ENCODE measurements at regions not wholly inside any gene's neighbourhood (a gene's known extent, or its start where the extent isn't known, plus 50 kb on each side); places are given as distances from the start of the nearest gene placed in this dataset.
"Not testable (repeated sequence)": the region's sequence is repeated elsewhere in the genome, so short reads cannot be mapped to it uniquely, and the experiment has no call there.

DNA sequence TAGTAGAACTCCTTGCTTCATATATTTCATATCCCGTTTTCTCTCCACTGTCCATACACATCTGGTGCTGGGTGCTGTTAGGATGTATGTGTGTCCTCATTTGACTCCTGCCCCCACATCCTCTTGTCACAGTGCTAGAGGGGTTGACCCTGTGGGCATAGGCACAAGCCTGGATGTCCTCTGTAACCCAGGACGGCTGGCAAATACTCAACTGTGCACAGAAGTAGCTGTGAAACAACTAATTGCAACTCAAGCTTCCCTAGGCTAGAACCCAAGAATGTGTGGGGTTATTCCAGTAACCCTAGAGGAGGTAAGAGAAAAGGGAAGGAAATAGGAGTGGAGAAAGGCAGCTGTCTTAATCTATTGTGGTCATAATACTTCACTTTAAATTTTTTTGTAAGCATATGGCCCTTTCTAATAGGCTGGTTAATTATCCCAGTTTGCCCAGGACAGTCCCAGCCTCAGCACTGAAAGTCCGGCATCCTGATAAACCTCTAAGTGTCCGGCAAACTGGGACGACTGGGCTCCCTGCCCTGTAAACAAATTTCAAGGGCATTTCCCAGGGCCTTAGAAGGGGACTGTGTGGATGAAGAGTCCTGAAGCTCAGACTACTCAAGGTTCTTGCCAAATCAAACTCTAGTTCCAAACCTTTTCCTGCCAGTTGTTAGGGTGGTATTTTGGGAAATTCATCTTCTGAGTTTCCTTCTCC lies 283.2 kb upstream of the CELF2 start:
- H3K36me3 Mint-ChIP-seq (ENCODE audit: low read depth): no peaks in the 10 kb centered on the region
- peaks cover 44% of the 10 kb centered on the region for H3K4me1 Mint-ChIP-seq (ENCODE audit: low read depth)
- H3K27me3 Mint-ChIP-seq: no peaks in the 10 kb centered on the region
- intact Hi-C loops (cut with micrococcal nuclease): no loop called here
- H3K27ac Mint-ChIP-seq: no peak overlapping the region
- no peaks in the 10 kb centered on the region for H3K9me3 Mint-ChIP-seq
- no peak overlapping the region for H3K4me3 Mint-ChIP-seq

DNA sequence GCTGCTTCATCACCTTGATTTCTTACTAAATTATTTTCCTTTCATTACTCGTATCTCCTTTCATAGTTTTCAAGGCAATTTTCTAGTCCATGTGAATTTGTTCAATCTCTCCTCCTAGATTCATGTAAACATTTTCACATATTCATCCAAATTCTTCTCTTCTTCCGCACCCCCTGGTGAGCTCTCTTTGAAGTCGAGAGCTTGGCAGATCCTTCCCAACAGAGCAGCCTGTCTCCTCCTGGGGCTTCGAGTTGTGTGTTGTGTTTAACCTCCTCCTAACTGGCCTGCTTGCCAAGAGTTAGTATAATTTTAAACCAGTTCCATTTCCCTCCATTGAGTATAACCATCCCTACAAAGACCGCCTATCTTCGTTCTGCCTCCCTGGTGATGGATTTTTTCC lies 272.4 kb upstream of the CELF2 start:
- no peaks in the 10 kb centered on the region for H3K4me1 Mint-ChIP-seq (ENCODE audit: low read depth)
- no peaks in the 10 kb centered on the region for H3K27me3 Mint-ChIP-seq
- no peak overlapping the region for H3K4me3 Mint-ChIP-seq
- H3K9me3 Mint-ChIP-seq: peaks cover 10% of the 10 kb centered on the region
- intact Hi-C loops (cut with micrococcal nuclease): no loop called here
- H3K27ac Mint-ChIP-seq: no peak overlapping the region
- no peaks in the 10 kb centered on the region for H3K36me3 Mint-ChIP-seq (ENCODE audit: low read depth)

DNA sequence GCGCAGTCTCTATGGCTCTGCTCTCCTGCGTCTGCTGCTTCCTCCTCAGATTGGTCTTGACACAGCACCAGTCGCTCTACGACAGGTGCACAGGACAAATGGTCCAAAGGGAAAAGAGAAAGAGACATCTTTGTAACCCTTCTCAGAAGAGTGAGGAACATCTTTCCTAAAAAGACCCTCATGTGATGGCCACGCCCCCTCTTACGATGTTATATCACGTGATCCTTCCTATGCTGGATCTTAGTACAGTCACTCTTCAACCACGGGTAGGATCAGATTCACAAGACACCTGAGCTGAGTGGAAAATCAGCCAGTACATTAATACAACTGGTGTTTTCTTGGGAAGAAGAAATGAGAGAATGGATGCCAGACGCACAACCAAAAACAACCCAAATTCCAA lies 262.2 kb upstream of the CELF2 start:
- Mint-ChIP-seq H3K4me1 (ENCODE audit: low read depth) (no peaks in the 10 kb centered on the region), H3K36me3 (ENCODE audit: low read depth) (no peaks in the 10 kb centered on the region), H3K27me3 (no peaks in the 10 kb centered on the region), H3K4me3 (no peak overlapping the region), H3K9me3 (no peaks in the 10 kb centered on the region), H3K27ac (no peak overlapping the region)
- intact Hi-C loops (cut with micrococcal nuclease): no loop called here

DNA sequence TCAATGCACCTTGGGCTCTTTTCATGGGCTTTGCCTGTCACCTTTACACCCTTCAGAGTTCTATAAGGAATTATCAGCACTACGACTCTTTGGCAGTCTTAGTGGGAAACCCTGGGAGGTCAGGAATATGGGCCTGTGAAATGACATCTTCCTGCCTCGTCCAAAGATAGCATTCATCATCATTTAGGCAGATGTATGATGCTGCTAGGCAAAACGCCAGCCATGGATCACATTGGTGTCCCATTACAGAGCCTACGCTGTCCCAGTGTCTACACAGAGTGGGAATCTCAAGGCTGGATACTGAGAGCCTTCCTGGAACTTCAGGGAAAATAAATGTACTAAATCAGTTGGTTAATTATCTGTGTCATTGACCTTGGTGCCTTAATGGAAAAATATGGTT lies 259.4 kb upstream of the CELF2 start:
- Mint-ChIP-seq H3K36me3 (ENCODE audit: low read depth) (no peaks in the 10 kb centered on the region), H3K9me3 (no peaks in the 10 kb centered on the region), H3K4me1 (ENCODE audit: low read depth) (peaks cover 3% of the 10 kb centered on the region), H3K27ac (no peak overlapping the region), H3K4me3 (no peak overlapping the region), H3K27me3 (no peaks in the 10 kb centered on the region)
- intact Hi-C loops (cut with micrococcal nuclease): no loop called here

DNA sequence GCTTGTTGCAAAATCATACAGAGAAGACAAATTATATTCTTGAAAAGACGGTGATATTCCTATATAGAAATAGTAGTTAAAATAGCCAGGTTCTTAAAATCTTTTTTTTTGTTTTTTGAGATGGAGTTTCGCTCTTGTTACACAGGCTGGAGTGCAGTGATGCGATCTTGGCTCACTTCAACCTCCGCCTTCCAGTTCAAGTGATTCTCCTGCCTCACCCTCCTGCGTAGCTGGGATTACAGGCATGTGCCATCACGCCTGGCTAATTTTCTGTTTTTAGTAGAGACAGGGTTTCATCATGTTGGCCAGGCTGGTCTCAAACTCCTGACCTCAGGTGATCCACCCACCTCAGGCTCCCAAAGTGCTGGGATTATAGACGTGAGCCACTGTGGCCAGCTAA lies 257.9 kb upstream of the CELF2 start:
- intact Hi-C loops (cut with micrococcal nuclease); H3K27me3 Mint-ChIP-seq: not testable (repeated sequence)

DNA sequence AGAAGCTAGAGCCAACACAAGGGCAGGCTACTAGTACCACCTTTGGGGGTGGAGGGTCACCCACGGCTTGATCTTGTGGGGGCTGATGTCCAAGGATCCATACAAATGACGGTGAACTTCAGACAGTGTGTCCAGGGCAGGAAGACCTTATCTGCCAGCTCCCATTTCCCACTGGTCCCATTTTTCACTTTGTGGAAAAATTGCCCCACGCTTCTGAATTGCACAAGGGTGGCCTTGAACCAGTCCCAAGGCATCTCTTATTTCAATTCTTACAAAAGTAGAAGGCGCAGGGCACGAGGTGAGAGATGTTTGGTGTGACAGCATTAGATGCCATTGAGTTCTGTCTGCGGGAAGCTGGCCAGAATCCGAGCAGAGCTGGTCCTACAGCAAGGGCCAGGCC lies 252.7 kb upstream of the CELF2 start:
- intact Hi-C loops (cut with micrococcal nuclease): no loop called here
- Mint-ChIP-seq H3K27me3 (no peaks in the 10 kb centered on the region), H3K4me3 (no peak overlapping the region), H3K27ac (no peak overlapping the region), H3K4me1 (ENCODE audit: low read depth) (peaks cover 7% of the 10 kb centered on the region), H3K36me3 (ENCODE audit: low read depth) (no peaks in the 10 kb centered on the region), H3K9me3 (no peaks in the 10 kb centered on the region)

More for the DNA sequence above, 257.9 kb upstream of the CELF2 start:
- H3K4me3 Mint-ChIP-seq; H3K4me1 Mint-ChIP-seq (ENCODE audit: low read depth); H3K36me3 Mint-ChIP-seq (ENCODE audit: low read depth); H3K27ac Mint-ChIP-seq; H3K9me3 Mint-ChIP-seq: not testable (repeated sequence)

DNA sequence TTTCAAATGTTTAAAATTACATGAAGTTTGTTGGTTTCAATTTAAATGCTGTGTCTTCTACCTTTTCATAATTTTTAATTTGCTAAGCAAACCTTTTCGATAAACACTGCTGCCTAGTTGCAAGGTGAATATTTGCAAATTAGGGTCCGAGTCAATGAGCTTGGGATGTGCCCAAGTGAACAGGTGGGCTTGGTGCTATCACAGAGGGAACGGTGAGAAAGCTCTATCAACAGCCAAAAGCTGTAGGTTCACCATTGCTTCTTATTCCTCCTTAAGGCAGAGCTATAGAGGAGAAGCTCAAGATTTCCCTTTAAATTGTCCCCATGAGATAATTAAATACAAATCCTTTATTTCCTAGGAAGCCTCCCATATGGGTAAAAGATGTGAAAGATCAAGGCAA lies 245.3 kb upstream of the CELF2 start:
- peaks cover 8% of the 10 kb centered on the region for H3K4me1 Mint-ChIP-seq (ENCODE audit: low read depth)
- intact Hi-C loops (cut with micrococcal nuclease): no loop called here

DNA sequence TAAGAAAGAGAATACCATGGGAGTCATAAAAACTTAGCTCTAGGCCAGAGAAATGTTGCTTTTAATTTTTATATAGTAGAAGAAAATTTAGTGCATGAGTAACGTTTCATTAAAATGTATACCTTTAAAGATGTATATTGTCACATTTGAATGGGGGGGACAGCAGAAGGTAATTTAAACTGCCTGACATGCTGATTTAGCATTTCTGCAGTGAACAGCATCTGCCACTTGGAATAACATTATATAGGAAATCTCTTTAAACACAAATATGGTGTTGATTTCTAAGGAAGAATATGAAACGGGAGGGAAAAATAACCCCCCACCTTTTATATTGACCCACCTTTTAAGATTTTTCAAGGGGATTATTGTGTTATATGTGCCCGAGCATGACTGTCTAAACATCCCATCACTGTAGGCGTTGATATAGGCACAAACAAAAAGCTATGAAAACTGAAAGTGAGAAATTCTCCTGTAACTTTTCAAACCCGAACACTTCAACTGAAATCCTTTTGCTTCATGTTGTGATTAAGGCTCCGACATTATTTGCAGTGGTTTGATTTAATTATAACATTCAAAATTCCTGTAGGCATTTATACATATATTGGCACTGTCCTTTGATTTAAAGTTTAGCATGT lies 244.7 kb upstream of the CELF2 start:
- Mint-ChIP-seq H3K4me1 (ENCODE audit: low read depth) (peaks cover 13% of the 10 kb centered on the region), H3K36me3 (ENCODE audit: low read depth) (no peaks in the 10 kb centered on the region), H3K9me3 (no peaks in the 10 kb centered on the region), H3K27me3 (no peaks in the 10 kb centered on the region), H3K27ac (no peak overlapping the region), H3K4me3 (no peak overlapping the region)
- intact Hi-C loops (cut with micrococcal nuclease): no loop called here

More for the DNA sequence above, 245.3 kb upstream of the CELF2 start:
- Mint-ChIP-seq H3K36me3 (ENCODE audit: low read depth) (no peaks in the 10 kb centered on the region), H3K27me3 (no peaks in the 10 kb centered on the region), H3K9me3 (no peaks in the 10 kb centered on the region), H3K4me3 (no peak overlapping the region), H3K27ac (no peak overlapping the region)

DNA sequence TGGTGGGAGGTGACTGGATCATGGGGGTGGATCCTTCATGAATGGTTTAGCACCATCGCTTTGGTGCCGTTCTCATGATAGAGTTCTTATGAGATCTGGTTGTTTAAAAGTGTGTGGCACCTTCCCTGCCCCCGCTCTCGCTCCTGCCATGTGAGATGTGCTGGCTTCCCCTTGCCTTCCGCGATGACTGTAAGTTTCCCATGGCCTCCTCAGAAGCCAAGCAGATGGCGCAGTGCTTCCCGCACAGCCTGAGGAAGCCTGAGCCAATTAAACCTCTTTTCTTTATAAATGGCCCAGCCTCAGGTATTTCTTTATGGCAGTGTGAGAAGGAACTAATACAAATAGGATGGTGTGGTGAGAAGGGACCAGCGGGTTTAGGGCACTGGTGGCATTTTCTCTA lies 243.3 kb upstream of the CELF2 start:
- H3K4me3 Mint-ChIP-seq: no peak overlapping the region
- intact Hi-C loops (cut with micrococcal nuclease): no loop called here
- no peaks in the 10 kb centered on the region for H3K36me3 Mint-ChIP-seq (ENCODE audit: low read depth)
- H3K9me3 Mint-ChIP-seq: no peaks in the 10 kb centered on the region
- H3K4me1 Mint-ChIP-seq (ENCODE audit: low read depth): peaks cover 13% of the 10 kb centered on the region
- H3K27me3 Mint-ChIP-seq: no peaks in the 10 kb centered on the region
- H3K27ac Mint-ChIP-seq: no peak overlapping the region

DNA sequence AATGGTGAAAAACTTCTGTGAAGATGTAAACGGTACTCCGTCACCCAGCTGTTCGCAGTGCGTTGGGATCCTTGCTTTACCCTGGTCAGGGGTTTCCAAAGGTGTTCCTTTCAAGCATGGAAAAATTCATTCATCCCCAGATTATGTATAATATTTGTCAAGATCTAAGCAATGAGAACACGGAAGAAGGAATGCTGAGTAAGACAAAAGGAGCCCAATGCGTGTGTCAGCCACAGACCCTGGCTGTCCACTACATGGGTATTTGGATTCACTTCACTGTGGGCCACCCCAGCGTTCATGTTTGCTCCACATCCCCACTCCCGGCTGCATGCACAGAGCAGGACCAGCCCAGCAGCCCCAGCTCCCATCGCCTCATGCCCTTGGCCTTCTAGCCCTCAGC lies 241.3 kb upstream of the CELF2 start:
- H3K4me1 Mint-ChIP-seq (ENCODE audit: low read depth): peaks cover 13% of the 10 kb centered on the region
- no peaks in the 10 kb centered on the region for H3K27me3 Mint-ChIP-seq
- H3K4me3 Mint-ChIP-seq: no peak overlapping the region
- intact Hi-C loops (cut with micrococcal nuclease): loop anchor here (5.0 kb wide), 1 partner anchor 854 kb away; no protein-coding TSS in a partner anchor
- H3K27ac Mint-ChIP-seq: no peak overlapping the region
- no peaks in the 10 kb centered on the region for H3K36me3 Mint-ChIP-seq (ENCODE audit: low read depth)
- no peaks in the 10 kb centered on the region for H3K9me3 Mint-ChIP-seq

DNA sequence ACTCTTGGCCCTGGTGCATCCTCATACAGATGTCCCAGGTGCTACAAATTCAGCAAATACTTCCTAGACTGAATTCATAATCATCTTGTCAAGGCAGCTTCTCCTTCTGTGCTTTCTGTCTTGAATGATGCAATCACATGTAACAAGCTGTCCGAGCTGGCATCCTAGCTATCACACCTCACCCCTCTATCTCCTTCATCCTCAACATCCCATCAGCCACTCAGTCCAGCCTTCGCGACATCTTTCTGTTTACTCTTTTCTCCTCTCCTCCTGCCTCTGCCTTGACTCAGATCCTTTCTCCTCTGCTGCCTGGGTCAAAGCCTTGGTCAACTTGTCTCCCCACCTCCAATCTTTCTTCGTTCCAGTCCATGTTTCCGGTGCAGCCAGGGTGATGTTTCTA lies 240.4 kb upstream of the CELF2 start:
- H3K27me3 Mint-ChIP-seq: no peaks in the 10 kb centered on the region
- peaks cover 13% of the 10 kb centered on the region for H3K4me1 Mint-ChIP-seq (ENCODE audit: low read depth)
- intact Hi-C loops (cut with micrococcal nuclease): loop anchor here (5.0 kb wide), 1 partner anchor 855 kb away; no protein-coding TSS in a partner anchor
- no peak overlapping the region for H3K27ac Mint-ChIP-seq
- H3K4me3 Mint-ChIP-seq: no peak overlapping the region
- no peaks in the 10 kb centered on the region for H3K36me3 Mint-ChIP-seq (ENCODE audit: low read depth)
- H3K9me3 Mint-ChIP-seq: peaks cover 3% of the 10 kb centered on the region

DNA sequence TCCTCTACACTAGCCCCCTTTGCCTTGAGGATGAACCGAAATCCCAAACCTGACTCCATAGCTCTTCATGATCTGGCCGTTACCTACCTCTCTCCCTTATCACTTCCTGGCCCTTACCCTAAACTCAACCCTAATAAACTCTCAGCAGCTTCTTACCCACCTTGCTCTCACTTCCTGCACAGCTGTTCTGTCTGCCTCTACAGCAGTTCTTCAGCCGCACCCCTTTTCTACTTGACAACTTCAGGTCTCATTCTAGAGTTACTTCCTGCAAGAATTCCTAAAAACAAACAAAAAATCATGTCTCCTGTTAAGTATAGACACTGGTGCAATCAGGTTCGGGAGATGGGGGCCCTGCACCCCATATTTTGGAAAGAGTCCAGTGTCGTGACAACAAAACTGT lies 239.9 kb upstream of the CELF2 start:
- Mint-ChIP-seq H3K4me1 (ENCODE audit: low read depth) (peaks cover 13% of the 10 kb centered on the region), H3K4me3 (no peak overlapping the region), H3K27me3 (no peaks in the 10 kb centered on the region), H3K36me3 (ENCODE audit: low read depth) (no peaks in the 10 kb centered on the region), H3K27ac (no peak overlapping the region), H3K9me3 (peaks cover 7% of the 10 kb centered on the region)
- intact Hi-C loops (cut with micrococcal nuclease): loop anchor here (5.0 kb wide), 1 partner anchor 855 kb away; no protein-coding TSS in a partner anchor

DNA sequence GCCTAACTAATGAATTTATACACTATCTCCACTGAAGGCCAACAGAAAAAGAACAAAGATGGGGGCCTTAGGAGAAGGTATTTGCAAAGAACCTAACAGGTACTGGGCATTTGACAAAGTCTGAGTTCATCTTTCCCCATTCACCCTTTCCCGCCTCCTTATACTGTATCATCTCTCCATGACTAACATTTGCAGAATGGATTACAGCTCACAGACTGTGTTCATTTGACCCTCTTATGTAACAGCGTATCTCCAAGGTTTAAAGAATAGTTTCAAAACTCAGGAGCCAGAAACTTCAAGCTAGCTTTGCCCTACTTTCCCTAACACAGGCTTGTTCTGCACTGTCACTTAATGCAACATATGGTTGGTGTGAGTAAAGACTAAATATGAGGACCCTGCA lies 238.7 kb upstream of the CELF2 start:
- H3K27me3 Mint-ChIP-seq: no peaks in the 10 kb centered on the region
- no peak overlapping the region for H3K27ac Mint-ChIP-seq
- H3K4me1 Mint-ChIP-seq (ENCODE audit: low read depth): peaks cover 13% of the 10 kb centered on the region
- H3K36me3 Mint-ChIP-seq (ENCODE audit: low read depth): no peaks in the 10 kb centered on the region
- peaks cover 8% of the 10 kb centered on the region for H3K9me3 Mint-ChIP-seq
- no peak overlapping the region for H3K4me3 Mint-ChIP-seq
- intact Hi-C loops (cut with micrococcal nuclease): loop anchor here (5.0 kb wide), 1 partner anchor 857 kb away; no protein-coding TSS in a partner anchor

DNA sequence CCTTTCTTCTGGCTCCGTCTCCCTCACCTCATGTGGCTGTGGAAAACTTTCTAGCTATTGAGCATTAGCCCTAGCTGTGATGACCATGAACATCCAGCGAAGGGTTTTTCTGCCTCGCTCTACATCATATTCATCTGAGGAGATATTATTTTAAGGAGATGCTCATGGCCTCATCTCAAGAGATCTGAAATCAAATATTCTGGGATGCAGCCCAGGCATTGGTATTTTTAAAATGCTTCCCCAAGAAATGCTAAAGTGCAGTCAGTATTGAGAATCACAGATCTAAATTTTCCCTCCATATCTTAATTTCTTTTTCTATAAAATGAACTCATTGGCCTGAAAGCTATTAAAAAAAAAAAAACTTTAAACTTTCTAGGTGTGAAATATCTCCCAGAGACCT lies 238.2 kb upstream of the CELF2 start:
- peaks cover 13% of the 10 kb centered on the region for H3K4me1 Mint-ChIP-seq (ENCODE audit: low read depth)
- H3K4me3 Mint-ChIP-seq: no peak overlapping the region
- no peaks in the 10 kb centered on the region for H3K27me3 Mint-ChIP-seq
- intact Hi-C loops (cut with micrococcal nuclease): loop anchor here (5.0 kb wide), 1 partner anchor 857 kb away; no protein-coding TSS in a partner anchor
- H3K27ac Mint-ChIP-seq: no peak overlapping the region
- no peaks in the 10 kb centered on the region for H3K36me3 Mint-ChIP-seq (ENCODE audit: low read depth)
- H3K9me3 Mint-ChIP-seq: peaks cover 13% of the 10 kb centered on the region

DNA sequence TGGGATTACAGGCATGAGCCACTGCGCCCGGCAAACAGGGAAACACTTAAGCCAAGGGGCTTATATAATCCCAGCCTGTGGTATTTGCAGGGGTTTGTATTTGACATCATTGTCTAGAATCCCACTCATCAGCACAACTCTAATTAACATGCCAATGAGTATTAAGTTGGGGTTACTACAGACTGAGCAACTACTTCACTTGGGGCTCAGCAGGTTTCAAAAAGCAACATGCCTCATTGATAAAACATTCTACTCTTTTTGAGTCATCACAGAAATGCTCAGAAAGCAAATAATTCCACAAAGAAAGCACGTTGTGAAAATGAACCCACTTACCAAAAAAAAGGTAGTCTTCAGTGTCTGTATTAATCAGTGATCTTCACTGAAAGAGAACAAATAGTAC lies 236.9 kb upstream of the CELF2 start:
- Mint-ChIP-seq H3K4me1 (ENCODE audit: low read depth) (peaks cover 18% of the 10 kb centered on the region), H3K36me3 (ENCODE audit: low read depth) (no peaks in the 10 kb centered on the region), H3K9me3 (peaks cover 17% of the 10 kb centered on the region), H3K27ac (no peak overlapping the region), H3K27me3 (no peaks in the 10 kb centered on the region), H3K4me3 (no peak overlapping the region)
- intact Hi-C loops (cut with micrococcal nuclease): no loop called here

Measured in dendritic cell treated with granulocyte-macrophage colony-stimulating factor and Interleukin-4, amounts not matched to agents 40 ng/mL and 50 ng/mL, for 4 days (primary cell).